NT2/D1 (cell line): ENCODE measurements at regions not wholly inside any gene's neighbourhood (a gene's known extent, or its start where the extent isn't known, plus 50 kb on each side); places are given as distances from the start of the nearest gene placed in this dataset.

Experiments used
- SUZ12 ChIP-seq: IDR thresholded peaks from 2 replicates; pipeline ENCODE4 v1.6.1; 2011; ENCODE audit not compliant: insufficient read length, insufficient read depth; ENCODE audit errors: extremely low read depth
- YY1 ChIP-seq: IDR thresholded peaks from 2 replicates; pipeline ENCODE4 v1.6.1; 2011; ENCODE audit not compliant: insufficient read length, insufficient read depth
- ZNF274 ChIP-seq: IDR thresholded peaks from 2 replicates; pipeline ENCODE4 v1.6.1; 2011; ENCODE audit warnings: mild to moderate bottlenecking, low read depth, low read length

- TF ChIP-seq ZNF274, result no peak
- TF ChIP-seq YY1, result no peak
- no peak for TF ChIP-seq SUZ12
Measured at GRCh38 chr7:112858838-112859237, 68.6 kb upstream of the TMEM168 start.
